Fibroblast of mammary gland (primary cell): ENCODE measurements at regions not wholly inside any gene's neighbourhood (a gene's known extent, or its start where the extent isn't known, plus 50 kb on each side); places are given as distances from the start of the nearest gene placed in this dataset.
A peak's percentile ranks its signal among the peaks of the same experiment; 100 is the strongest.
"Not testable (repeated sequence)": the region's sequence is repeated elsewhere in the genome, so short reads cannot be mapped to it uniquely, and the experiment has no call there.

Source experiments
- DNase-seq: peaks from one replicate; pipeline ENCODE4 v3.0.0-alpha.2; 2010; ENCODE audit warnings: low read depth
- H3K4me3 ChIP-seq: 2 replicates; pipeline ENCODE4 v1.5.1; 2011; ENCODE audit warnings: low read depth, mild to moderate bottlenecking, low read length, moderate library complexity; ENCODE audit not compliant: control insufficient read depth
- TF ChIP-seq, protein P1 (sequence below): conservative IDR thresholded peaks from 2 replicates; pipeline ENCODE4 v1.5.1; 2011; ENCODE audit warnings: low read depth, low read length, inconsistent platforms; ENCODE audit not compliant: control insufficient read depth, insufficient read depth

DNA sequence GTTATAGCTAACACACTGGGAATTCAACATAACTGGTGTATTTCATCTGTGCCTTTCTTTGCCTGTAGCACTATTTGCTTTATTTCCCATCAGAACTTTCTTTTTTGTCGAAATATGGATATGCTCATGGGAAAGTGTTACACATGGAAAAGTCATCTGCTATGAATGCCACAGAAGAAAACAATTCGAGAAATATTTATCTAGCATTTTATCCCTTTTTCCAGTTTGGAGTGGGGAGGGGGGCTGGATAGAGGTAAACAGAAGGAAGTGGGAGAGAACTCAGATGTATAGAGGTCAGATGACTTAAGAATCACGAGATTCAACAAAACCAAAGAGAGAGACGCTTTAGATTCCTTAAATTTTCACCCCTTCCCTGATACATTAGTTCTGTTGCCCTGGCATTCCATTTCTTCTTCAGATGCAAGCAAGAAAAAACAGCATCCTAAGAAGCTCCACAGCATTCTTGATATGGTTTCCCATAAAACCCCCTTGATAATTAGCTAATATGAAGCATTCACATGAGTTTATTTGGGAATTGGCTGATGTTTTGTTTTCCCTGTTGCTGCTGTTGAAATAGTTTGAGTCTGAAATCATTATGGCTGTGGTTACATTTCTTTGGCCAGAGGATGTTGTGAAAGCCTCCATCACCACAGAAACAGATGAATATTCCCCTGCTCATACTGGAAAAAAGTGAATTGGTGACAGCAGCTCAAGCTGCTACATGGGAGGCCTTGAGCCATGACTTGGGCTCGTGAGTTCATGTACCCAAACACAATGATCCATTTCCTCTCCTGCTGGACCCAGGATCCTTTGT is 335.8 kb upstream of the DAB2 start:
- TF ChIP-seq, protein P1, sequence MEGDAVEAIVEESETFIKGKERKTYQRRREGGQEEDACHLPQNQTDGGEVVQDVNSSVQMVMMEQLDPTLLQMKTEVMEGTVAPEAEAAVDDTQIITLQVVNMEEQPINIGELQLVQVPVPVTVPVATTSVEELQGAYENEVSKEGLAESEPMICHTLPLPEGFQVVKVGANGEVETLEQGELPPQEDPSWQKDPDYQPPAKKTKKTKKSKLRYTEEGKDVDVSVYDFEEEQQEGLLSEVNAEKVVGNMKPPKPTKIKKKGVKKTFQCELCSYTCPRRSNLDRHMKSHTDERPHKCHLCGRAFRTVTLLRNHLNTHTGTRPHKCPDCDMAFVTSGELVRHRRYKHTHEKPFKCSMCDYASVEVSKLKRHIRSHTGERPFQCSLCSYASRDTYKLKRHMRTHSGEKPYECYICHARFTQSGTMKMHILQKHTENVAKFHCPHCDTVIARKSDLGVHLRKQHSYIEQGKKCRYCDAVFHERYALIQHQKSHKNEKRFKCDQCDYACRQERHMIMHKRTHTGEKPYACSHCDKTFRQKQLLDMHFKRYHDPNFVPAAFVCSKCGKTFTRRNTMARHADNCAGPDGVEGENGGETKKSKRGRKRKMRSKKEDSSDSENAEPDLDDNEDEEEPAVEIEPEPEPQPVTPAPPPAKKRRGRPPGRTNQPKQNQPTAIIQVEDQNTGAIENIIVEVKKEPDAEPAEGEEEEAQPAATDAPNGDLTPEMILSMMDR = no peak
- peak; percentile 98 for DNase-seq
- no peak overlapping the region for H3K4me3 ChIP-seq

DNA sequence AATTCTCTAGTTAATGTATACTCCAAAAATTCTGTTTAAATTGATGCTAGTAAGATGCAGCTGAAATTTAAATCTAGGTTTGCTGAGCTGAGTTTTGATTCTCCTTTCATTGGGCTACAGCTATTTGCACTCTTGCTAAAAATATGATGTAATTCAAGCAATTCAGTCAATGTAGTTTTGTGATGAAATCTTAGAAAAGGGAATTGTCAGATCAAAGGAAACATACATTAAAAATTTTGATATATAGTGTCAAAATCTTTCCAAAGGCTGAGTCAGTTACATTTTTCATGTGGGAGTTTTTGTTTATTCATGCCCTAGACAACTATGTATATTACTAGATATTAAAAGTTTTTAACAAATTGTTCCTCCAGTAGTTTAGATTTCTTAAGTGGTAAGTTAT is 334.9 kb upstream of the DAB2 start:
- DNase-seq = peak; percentile 31
- TF ChIP-seq, protein P1 = no peak
- H3K4me3 ChIP-seq = no peak overlapping the region

DNA sequence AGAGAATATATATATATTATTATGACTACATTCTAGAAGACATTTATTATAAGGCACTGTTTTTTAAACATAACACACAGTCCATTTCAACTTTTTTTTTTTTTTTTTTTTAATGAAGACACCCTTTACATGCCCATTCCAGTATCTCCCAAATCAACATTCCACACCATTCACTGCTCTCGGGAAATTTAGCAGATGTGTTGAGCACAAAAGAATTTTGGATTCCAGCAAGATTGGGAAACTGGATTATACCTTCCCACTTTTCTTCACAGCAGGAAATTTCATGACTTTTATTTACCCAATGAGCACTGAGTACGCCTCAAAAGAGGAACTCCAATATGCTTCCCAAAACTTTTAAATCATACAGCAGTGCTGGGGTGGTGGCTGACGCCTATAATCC is 333.6 kb upstream of the DAB2 start:
- H3K4me3 ChIP-seq = no peak overlapping the region
- DNase-seq = no peak
- TF ChIP-seq, protein P1 = no peak

DNA sequence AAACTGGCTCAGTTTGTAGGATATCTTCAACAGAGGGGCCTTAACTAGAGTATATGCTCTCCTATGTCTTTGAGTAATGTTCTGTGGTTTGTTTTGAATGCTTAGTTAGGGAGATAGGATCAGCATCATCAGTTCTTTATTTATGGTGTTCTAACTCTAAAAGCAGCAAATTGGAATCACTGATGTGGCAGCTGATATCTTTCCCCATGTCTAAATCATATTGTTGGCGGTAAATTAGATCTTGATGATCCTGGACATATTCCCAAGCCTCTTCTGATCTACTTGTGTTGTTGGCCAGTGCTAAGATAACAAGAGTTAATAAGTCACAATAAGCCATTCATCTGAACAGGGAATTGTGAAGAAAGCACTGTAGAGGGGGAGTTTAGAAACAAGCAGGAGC is 332.4 kb upstream of the DAB2 start:
- TF ChIP-seq, protein P1 = no peak
- no peak overlapping the region for H3K4me3 ChIP-seq
- peak; percentile 60 for DNase-seq

DNA sequence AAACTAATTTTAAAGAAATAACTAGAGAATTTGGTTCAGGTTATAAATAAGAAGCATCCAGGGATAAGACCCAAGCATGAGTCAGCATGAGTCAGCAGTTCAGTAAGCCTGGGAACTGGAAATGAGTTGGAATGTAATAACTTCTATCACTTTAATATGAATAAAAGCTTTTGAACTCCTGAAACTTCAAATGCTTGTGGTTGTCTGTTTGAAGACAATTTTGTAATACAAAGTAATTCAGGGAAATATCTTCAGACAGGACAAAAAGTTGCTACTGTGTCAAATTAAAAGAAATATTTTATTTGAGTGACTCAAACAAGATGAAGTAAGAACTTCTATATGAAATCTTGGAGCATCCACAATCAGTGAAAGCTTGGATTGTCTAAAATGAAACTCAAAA is 331.2 kb upstream of the DAB2 start:
- DNase-seq = peak; percentile 98
- no peak overlapping the region for H3K4me3 ChIP-seq
- TF ChIP-seq, protein P1 = no peak

DNA sequence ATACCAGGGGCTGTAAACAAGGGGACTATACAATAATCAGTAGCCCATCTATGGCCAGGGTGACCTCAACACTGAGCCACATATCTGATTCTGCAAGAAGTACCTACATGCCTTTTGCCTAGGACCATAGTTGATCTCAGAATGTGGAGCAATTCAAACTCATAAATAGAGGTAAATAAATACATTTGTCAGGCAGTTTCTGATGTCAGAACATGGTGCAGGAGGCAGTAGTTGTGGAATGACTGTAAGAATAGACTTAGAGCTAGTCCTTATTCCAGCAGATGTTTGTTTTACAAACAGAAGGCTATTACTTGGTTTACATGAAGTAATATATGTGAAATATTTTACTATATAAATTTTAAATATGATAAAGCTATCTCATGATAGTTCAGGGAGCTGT is 330.7 kb upstream of the DAB2 start:
- TF ChIP-seq, protein P1 = no peak
- H3K4me3 ChIP-seq = no peak overlapping the region
- peak; percentile 48 for DNase-seq

DNA sequence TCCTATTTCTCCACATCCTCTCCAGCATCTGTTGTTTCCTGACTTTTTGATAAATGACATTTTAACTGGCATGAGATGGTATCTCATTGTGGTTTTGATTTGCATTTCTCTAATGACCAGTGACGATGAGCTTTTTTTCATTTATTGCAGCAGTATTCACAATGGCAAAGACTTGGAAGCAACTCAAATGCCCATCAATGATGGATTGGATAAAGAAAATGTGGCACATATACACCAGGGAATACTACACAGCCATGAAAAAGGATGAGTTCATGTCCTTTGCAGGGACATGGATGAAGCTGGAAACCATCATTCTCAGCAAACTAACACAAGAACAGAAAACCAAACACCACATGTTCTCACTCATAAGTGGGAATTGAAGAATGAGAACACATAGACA is 329.0 kb upstream of the DAB2 start:
- H3K4me3 ChIP-seq, DNase-seq: not testable (repeated sequence)
